ENCODE measurements at regions not wholly inside any gene's neighbourhood (a gene's known extent, or its start where the extent isn't known, plus 50 kb on each side); places are given as distances from the start of the nearest gene placed in this dataset.
A peak's percentile ranks its signal among the peaks of the same experiment; 100 is the strongest.

DNA sequence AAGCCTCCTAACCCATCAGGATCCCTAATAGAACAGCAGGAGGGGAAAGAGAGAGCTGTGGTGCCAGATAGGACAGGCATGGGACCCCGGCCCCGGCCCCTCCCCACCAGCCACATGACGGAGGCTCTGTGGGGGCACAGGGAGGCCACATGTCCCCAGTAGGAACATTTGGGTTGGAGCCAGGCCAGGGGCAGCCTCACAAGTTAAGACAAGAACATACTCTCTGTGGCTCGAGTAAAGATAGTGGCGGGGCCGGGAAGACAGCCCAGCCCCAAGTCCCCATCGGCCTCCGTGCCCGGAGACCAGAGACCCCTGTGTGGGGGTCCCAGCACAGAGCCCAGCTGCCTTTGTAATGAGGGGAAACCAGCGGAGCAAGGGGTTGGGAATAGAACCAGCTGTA is 78.6 kb upstream of the GALNT9 start:
- H3K9me3 ChIP-seq (replicated peaks; ENCODE audit: control insufficient read depth, low read depth, low read length), result no peaks in the 10 kb centered on the region
- WGBS (ENCODE audit: insufficient coverage), result 47% methylated on average over 2 of the region's 10 CpGs
- H3K4me1 ChIP-seq (ENCODE audit: control insufficient read depth, insufficient read depth, low read length), result peaks cover 25% of the 10 kb centered on the region
- DNase-seq, result no peak
- peaks cover 24% of the 10 kb centered on the region for H3K27me3 ChIP-seq (ENCODE audit: control insufficient read depth, insufficient read depth, low read length)
- H3K27ac ChIP-seq (ENCODE audit: low read length), result no peak overlapping the region
- H3K36me3 ChIP-seq (ENCODE audit: control insufficient read depth, insufficient read depth, low read length), result no peaks in the 10 kb centered on the region
- no peak overlapping the region for H3K4me3 ChIP-seq (ENCODE audit: low read length)

DNA sequence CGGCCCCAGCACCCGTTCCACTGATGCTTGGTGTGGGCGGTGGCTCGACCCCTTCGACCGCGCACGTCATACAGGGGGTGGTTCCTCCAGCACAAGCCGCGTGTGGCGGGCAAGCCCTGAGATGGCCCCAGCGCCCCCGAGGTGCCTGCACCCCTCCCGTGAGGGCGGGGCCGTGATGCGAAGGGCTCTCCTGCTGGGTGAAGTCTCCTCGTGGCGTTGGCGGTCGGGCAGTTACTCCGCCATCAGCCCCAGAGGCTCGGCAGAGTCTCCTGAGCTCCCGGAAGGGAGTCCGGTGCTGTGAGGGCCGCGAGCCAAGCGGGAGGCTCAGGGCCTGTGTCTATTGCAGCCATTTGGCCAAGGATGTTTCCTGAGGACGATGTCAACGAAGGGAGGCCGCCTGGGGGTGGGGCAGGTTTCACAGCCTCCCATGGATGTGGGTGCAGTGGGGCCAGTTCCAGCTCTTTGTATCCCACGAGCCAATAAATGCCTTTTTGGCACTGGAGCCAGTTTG is 78.1 kb upstream of the GALNT9 start:
- WGBS (ENCODE audit: insufficient coverage), result 43% methylated on average over 29 of the region's 32 CpGs
- no peaks in the 10 kb centered on the region for H3K9me3 ChIP-seq (replicated peaks; ENCODE audit: control insufficient read depth, low read depth, low read length)
- peak; percentile 59 for DNase-seq
- peaks cover 25% of the 10 kb centered on the region for H3K4me1 ChIP-seq (ENCODE audit: control insufficient read depth, insufficient read depth, low read length)
- no peaks in the 10 kb centered on the region for H3K36me3 ChIP-seq (ENCODE audit: control insufficient read depth, insufficient read depth, low read length)
- no peak overlapping the region for H3K27ac ChIP-seq (ENCODE audit: low read length)
- peaks cover 26% of the 10 kb centered on the region for H3K27me3 ChIP-seq (ENCODE audit: control insufficient read depth, insufficient read depth, low read length)
- H3K4me3 ChIP-seq (ENCODE audit: low read length), result no peak overlapping the region

DNA sequence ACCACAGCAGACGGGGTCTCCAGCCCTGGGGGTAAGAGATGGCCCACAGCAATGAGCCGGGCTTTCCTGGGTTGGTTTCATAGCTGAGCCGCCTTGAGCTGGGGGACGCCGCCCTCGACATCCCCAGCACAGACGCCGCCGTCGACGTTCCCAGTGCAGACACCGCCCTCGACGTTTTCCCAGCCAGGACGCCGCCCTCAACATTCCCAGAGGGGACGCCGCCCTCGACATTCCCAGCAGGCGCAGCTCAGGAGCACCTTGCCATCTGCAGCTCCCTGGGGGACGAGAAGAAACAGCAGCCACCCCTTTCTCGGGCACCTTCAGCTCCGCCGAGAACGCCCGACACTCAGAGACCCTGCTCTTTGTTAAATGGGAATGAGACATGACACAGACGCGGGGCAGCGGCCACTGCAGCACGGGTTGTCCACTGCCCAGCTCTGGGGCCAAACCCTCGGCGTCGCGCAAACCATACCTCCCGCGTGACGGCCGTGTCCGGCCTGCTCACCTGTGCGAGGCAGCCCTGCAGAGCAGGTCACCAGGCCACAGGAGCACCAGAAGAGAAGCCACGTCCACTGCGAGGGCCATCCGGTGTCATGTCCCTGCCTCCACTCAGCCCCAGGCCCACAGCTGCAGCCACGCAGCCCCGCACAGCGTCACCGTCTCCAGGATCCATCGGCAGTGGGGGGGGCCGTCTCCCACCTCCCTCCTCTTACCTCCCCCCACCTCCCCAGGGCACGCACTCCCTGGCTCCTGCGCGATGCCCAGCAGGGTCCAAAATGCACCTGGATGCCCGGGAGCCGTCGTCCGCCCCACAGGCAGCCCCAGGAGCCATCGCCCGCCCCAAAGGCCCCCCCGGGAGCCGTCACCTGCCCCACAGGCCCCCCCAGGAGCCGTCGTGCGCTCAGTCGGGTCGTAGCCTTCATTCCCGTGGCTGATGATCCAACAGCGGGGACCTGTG is 77.4 kb upstream of the GALNT9 start:
- no peak for DNase-seq

GRCh38 chr12:132405742-132406251 is 76.4 kb upstream of the GALNT9 start:
- Histone ChIP-seq H3K4me3 (ENCODE audit: low read length) (no peak overlapping the region), H3K27ac (ENCODE audit: low read length) (no peak overlapping the region), H3K27me3 (ENCODE audit: control insufficient read depth, insufficient read depth, low read length) (peaks cover 31% of the 10 kb centered on the region), H3K4me1 (ENCODE audit: control insufficient read depth, insufficient read depth, low read length) (peaks cover 28% of the 10 kb centered on the region), H3K36me3 (ENCODE audit: control insufficient read depth, insufficient read depth, low read length) (no peaks in the 10 kb centered on the region), H3K9me3 (replicated peaks; ENCODE audit: control insufficient read depth, low read depth, low read length) (no peaks in the 10 kb centered on the region)
- 76% methylated on average over 18 of the region's 22 CpGs for WGBS (ENCODE audit: insufficient coverage)
- no peak for DNase-seq

More for the DNA sequence above, 77.4 kb upstream of the GALNT9 start:
- Histone ChIP-seq H3K9me3 (replicated peaks; ENCODE audit: control insufficient read depth, low read depth, low read length) (no peaks in the 10 kb centered on the region), H3K4me3 (ENCODE audit: low read length) (no peak overlapping the region), H3K4me1 (ENCODE audit: control insufficient read depth, insufficient read depth, low read length) (peaks cover 25% of the 10 kb centered on the region), H3K27me3 (ENCODE audit: control insufficient read depth, insufficient read depth, low read length) (peaks cover 28% of the 10 kb centered on the region), H3K27ac (ENCODE audit: low read length) (no peak overlapping the region), H3K36me3 (ENCODE audit: control insufficient read depth, insufficient read depth, low read length) (no peaks in the 10 kb centered on the region)
- 77% methylated on average over 44 of the region's 67 CpGs for WGBS (ENCODE audit: insufficient coverage)

- no peak for DNase-seq
- H3K27ac ChIP-seq (ENCODE audit: low read length), result no peak overlapping the region
- H3K27me3 ChIP-seq (ENCODE audit: control insufficient read depth, insufficient read depth, low read length), result peaks cover 37% of the 10 kb centered on the region
- WGBS (ENCODE audit: insufficient coverage), result 44% methylated on average over 26 of the region's 36 CpGs
- H3K36me3 ChIP-seq (ENCODE audit: control insufficient read depth, insufficient read depth, low read length), result no peaks in the 10 kb centered on the region
- H3K4me3 ChIP-seq (ENCODE audit: low read length), result no peak overlapping the region
- no peaks in the 10 kb centered on the region for H3K9me3 ChIP-seq (replicated peaks; ENCODE audit: control insufficient read depth, low read depth, low read length)
- peaks cover 34% of the 10 kb centered on the region for H3K4me1 ChIP-seq (ENCODE audit: control insufficient read depth, insufficient read depth, low read length)
These were observed 75.8 kb upstream of the GALNT9 start for GRCh38 chr12:132404951-132405741.

DNA sequence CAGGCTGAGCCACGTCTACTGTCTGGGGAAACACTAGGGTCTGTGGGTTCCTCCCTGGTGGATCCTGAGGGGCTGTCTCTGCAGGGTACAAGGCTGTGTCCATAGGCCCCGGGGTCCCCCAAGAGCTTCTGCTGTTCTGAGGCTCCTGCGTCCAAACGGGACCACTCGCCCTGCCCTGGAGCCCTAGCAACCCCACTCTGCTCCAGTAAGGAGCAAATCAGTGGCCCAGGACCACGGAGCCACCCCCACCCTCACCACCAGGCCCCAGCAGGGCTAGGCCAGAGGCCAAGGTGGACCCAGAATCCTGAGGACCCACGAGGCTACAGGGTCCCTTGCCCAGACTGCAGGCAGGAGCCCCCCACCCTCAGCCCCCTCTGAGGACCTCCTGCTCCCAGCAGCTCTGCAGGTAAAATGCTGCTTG is 75.1 kb upstream of the GALNT9 start:
- no peak overlapping the region for H3K4me3 ChIP-seq (ENCODE audit: low read length)
- no peak overlapping the region for H3K27ac ChIP-seq (ENCODE audit: low read length)
- H3K9me3 ChIP-seq (replicated peaks; ENCODE audit: control insufficient read depth, low read depth, low read length), result no peaks in the 10 kb centered on the region
- peaks cover 42% of the 10 kb centered on the region for H3K27me3 ChIP-seq (ENCODE audit: control insufficient read depth, insufficient read depth, low read length)
- H3K36me3 ChIP-seq (ENCODE audit: control insufficient read depth, insufficient read depth, low read length), result no peaks in the 10 kb centered on the region
- no peak for DNase-seq
- 75% methylated on average over 7 of the region's 7 CpGs for WGBS (ENCODE audit: insufficient coverage)
- peaks cover 41% of the 10 kb centered on the region for H3K4me1 ChIP-seq (ENCODE audit: control insufficient read depth, insufficient read depth, low read length)

- H3K27ac ChIP-seq (ENCODE audit: low read length), result no peak overlapping the region
- H3K27me3 ChIP-seq (ENCODE audit: control insufficient read depth, insufficient read depth, low read length), result peaks cover 48% of the 10 kb centered on the region
- no peaks in the 10 kb centered on the region for H3K9me3 ChIP-seq (replicated peaks; ENCODE audit: control insufficient read depth, low read depth, low read length)
- H3K4me3 ChIP-seq (ENCODE audit: low read length), result no peak overlapping the region
- H3K36me3 ChIP-seq (ENCODE audit: control insufficient read depth, insufficient read depth, low read length), result no peaks in the 10 kb centered on the region
- peaks cover 46% of the 10 kb centered on the region for H3K4me1 ChIP-seq (ENCODE audit: control insufficient read depth, insufficient read depth, low read length)
- no peak for DNase-seq
- 84% methylated on average over 34 of the region's 35 CpGs for WGBS (ENCODE audit: insufficient coverage)
These were observed 74.4 kb upstream of the GALNT9 start for GRCh38 chr12:132403636-132404434.

DNA sequence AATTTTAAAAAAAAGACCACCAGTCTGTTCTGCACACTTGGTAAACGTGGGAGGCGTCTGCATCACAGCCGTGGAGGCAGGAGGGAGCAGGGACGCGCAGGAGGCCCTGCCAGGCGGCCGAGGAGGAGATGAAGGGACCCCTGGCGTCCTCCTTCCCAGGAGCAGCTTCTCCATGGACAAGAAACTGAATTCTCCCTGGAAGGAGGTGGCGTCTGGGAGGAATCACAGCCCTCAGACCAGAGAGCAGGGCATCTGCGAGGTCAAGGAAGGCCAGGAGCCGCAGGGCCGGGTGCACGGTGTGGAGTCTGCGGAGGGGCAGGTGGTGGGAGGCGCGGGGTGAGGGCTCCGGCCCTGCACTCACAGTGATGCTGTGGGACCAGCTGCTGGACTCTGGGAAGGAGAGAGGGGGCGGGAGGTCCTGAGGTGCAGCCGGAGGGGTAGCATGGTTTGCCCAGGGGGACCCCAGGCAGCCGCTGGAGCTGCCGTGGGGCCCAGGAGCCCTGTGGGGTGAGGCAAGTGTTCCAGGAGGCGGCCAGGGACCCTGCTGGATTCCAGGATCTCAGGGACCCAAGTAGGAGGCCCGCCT is 73.5 kb upstream of the GALNT9 start:
- no peak overlapping the region for H3K27ac ChIP-seq (ENCODE audit: low read length)
- DNase-seq, result no peak
- H3K27me3 ChIP-seq (ENCODE audit: control insufficient read depth, insufficient read depth, low read length), result peaks cover 55% of the 10 kb centered on the region
- H3K4me3 ChIP-seq (ENCODE audit: low read length), result no peak overlapping the region
- 64% methylated on average over 20 of the region's 23 CpGs for WGBS (ENCODE audit: insufficient coverage)
- H3K36me3 ChIP-seq (ENCODE audit: control insufficient read depth, insufficient read depth, low read length), result no peaks in the 10 kb centered on the region
- H3K9me3 ChIP-seq (replicated peaks; ENCODE audit: control insufficient read depth, low read depth, low read length), result no peaks in the 10 kb centered on the region
- H3K4me1 ChIP-seq (ENCODE audit: control insufficient read depth, insufficient read depth, low read length), result peaks cover 40% of the 10 kb centered on the region

GRCh38 chr12:132401982-132402381 is 72.6 kb upstream of the GALNT9 start:
- H3K4me1 ChIP-seq (ENCODE audit: control insufficient read depth, insufficient read depth, low read length), result peaks cover 32% of the 10 kb centered on the region
- no peak overlapping the region for H3K4me3 ChIP-seq (ENCODE audit: low read length)
- no peak for DNase-seq
- no peak overlapping the region for H3K27ac ChIP-seq (ENCODE audit: low read length)
- H3K9me3 ChIP-seq (replicated peaks; ENCODE audit: control insufficient read depth, low read depth, low read length), result no peaks in the 10 kb centered on the region
- H3K27me3 ChIP-seq (ENCODE audit: control insufficient read depth, insufficient read depth, low read length), result peaks cover 59% of the 10 kb centered on the region
- WGBS (ENCODE audit: insufficient coverage), result 67% methylated on average over 1 of the region's 1 CpG
- H3K36me3 ChIP-seq (ENCODE audit: control insufficient read depth, insufficient read depth, low read length), result no peaks in the 10 kb centered on the region
